Uterus (tissue), 2 donors: ENCODE measurements at regions not wholly inside any gene's neighbourhood (a gene's known extent, or its start where the extent isn't known, plus 50 kb on each side); places are given as distances from the start of the nearest gene placed in this dataset.

Experiments used
- CTCF ChIP-seq, 4 experiments: fragments of 200-600 bp in 2 of 4; fragments of 450-650 bp in 2 of 4; sonication (generic) in 2 of 4; IDR thresholded peaks; one replicate each; pipeline ENCODE4 v1.5.1; 2016 to 2019; ENCODE audit warnings: antibody characterized with exemption in 4 of 4, mild to moderate bottlenecking in 2 of 4, moderate library complexity in 1 of 4
- POLR2A ChIP-seq, 2 donors: fragments of 450-650 bp; IDR thresholded peaks; one replicate each; pipeline ENCODE4 v1.6.1; 2016; ENCODE audit warnings: antibody characterized with exemption in 2 of 2, mild to moderate bottlenecking in 1 of 2, moderate library complexity in 1 of 2

- TF ChIP-seq CTCF (IDR thresholded peaks at IDR 0.05) (no peak), POLR2A (IDR thresholded peaks at IDR 0.05) (no peak)
These were observed 255.5 kb upstream of the PITX2 start for GRCh38 chr4:110878413-110878812.
